HS-5 (cell line): ENCODE measurements at regions not wholly inside any gene's neighbourhood (a gene's known extent, or its start where the extent isn't known, plus 50 kb on each side); places are given as distances from the start of the nearest gene placed in this dataset.

Experiments
- DNase-seq: peaks from one replicate; pipeline ENCODE4 v3.0.0-alpha.2; 2012; ENCODE audit warnings: low read depth

DNA sequence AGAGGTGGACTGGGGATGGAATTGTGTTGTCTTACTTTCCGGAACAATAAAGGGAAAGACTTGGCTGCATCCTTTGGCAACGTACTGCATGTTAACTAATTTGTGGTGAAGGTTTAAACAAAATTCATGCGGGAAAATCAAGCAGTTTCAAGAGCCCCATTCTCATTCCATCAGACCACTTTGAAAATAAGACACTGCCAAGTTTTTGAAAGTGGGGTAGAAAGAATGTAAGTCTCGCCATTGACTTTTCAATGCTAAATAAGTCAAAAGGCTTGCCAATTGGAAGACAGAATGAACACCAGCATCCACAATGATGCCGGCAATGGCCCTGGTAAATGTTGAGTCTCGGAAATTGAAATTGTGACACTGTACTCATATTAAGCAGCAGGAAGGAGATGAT is 322.0 kb downstream of the RND3 start:
- no peak for DNase-seq

DNA sequence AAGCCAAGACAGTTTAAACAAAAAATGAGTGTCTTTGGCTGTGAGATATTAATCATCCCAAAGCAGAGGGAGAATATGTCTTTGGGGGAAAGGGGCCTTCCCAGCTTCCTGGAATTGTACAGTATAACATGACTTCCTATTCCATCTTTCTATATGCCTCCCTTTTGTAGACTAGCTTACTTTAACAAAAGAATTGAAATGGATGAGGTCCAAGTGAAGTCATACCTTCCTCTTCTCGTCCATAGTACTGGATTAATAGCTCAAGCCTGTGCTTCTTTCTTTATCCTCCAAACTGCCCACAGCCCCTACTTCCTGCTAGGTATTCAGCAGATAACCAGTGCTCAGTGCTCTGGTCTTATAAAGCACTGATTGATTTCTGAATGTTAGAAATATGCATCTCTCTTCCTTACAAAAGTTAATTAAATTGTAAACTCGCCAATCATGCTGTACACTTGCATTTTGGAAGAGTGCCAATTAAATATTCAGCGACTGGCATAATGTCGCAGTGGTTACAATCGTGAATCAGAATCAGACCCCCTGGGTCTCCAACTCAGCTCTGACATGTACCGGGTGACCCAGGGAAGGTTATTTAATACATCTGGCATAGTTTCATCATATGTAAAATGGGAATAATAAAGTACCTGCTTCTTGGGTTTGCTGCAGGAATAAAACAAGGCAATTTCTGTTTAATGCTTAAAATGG is 325.1 kb downstream of the RND3 start:
- DNase-seq: no peak

DNA sequence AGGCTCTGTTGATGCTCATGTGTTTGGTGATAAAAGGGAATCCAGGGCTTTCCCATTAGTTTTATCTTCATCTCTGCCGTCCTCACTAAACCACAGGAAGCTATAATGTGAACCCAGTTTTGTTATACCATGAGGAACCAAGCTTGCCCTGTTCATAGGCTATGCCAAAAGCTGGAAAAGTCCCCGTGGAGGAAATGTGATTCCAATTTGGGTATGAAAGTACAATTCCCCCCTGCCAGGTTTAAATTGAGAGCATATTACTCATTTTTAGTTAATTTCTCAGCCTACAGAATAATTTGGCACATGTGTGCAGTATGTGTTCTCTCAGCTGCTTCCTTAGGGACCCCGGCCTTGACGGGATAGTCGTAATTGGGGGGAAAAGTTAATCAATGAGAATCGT is 327.4 kb downstream of the RND3 start:
- no peak for DNase-seq

DNA sequence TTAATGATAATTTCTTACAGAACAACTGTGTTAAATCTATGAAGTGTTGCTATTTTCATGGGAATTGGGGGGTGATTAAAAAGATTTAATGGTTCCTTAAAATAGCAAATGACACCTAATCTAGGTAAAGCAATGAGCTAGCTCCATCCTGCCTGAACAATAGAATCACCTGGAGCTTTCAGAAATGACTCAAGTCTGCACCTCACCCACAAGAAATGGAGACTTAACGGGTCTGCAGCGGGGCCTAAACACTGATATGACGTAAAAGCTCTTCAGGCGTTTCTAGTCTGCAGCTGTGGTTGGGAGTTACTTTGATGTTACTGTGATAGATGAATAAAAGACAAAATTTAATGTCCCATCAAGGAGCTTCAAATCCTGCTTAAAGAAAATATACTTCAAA is 328.2 kb downstream of the RND3 start:
- DNase-seq: no peak

DNA sequence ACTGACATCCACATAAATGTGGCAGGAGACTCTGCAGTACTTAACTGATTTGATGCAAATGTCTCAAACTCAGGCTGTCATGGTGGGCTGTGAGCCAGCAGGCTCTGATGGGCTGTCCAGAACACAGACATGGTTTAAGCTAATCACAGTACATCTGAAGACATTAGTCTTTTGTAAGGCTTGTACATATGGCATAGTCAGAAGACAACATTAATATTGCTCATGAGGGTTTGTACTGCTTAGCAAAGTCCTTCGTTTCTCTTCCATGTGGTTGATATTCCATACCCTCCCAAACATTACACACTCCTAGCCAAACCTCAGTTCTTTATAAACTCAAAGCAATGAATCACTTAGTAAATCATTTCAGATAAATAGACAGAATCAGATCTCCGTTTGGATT is 330.6 kb downstream of the RND3 start:
- no peak for DNase-seq

DNA sequence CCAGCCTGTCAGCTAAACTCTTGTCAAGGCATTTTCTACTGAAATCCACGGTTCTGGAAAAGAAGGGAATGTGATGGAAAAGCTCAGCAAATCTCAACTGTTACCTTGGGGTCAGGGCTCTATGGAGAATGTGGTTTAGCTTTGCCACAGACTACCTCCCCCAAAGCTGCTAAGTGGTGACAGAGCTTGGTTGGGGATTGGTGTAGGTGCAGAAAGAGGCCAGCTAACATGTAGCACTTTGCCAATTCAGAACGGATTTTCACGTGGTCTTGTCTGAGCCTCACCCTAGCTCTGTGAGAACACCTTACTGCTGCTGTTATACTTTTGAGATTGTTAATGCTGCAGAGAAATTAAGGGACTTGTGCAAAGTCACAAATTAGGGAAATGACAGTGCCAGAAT is 331.1 kb downstream of the RND3 start:
- DNase-seq: no peak

DNA sequence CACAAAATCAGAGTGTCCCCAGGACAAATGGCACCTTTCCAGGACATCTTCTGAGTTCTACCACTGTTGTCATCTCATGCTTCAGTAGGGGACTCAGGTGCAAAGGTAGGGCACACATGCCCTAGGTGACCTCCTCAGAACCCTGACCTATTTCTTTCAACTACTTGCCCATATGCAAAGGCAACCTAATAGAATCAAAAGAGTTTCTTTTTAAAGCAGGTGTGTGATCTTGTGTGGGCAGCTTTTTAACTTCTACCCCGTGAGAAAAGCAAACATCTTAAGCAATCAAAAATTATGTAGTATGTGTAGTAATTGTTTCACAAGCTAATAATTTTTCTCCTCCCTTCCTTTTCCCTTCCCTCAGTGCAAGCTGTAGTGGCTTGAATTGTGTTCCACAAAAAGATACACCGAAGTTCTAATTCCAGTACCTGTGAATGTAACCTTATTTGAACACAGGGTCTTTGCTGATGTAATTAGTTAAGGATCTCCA is 333.1 kb downstream of the RND3 start:
- DNase-seq: no peak

DNA sequence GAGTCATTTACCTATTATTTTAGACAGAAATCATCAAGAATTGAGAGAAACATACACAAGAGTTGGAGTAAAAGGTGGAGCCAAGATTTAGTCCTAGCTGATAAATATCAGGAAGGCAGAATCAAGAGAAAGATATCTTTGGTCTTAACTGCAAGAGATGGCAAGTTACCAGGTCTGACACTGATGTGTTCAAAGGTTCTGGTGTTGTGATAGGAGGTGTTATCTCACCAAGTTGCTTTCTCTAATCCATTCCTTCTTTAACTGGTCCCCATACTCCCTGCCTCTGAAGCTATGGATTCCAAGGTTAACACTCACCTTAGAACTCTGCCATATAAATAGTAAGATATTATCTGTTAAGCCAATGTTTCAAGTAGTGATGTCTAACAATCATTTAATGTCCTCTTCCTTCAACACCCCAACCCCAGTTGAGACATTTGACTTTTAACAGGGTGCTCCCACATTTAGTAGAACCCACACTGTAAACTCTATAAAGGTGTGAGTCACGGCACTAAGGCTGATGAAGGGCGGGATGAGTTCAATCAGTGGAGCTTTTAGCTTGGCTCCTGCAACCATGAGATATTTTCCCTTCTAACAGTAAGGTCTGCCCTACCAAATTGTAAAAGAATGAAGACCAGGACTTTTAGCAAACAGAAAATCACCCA is 333.7 kb downstream of the RND3 start:
- DNase-seq: no peak

DNA sequence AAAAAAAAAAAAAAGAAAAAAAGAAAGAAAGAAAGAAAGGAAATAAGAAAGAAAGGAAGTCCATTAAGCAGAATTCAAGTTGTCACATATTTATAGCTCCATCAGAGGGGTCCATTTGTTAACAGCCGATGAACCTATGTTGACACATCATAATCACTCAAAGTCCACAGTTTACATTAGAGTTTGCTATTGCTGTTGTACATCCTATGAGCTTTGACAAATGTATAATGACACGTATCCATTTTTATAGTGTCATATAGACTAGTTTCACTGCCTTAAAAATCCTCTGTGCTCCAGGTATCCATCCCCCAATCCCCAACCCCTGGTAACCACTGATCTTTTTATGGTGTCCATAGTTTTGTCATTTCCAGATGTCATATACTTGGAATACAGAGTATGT is 335.2 kb downstream of the RND3 start:
- DNase-seq: no peak

DNA sequence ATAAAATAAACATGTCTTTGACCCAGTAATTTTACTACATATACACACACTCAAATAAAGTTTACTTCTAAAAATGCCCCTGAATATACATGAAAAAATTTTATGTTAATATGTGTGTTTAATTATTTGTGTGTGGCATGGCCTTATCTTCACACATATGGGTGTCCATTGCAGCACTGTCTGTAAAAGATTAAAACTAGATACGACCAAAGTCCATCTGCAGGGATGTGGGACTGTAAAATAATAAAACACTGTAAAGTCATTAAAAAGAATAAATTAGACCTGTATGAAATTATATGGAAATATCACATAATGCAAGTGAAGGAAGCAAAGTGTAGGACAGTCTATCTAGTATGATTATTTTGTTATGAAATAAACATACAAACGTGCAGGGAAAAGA is 337.3 kb downstream of the RND3 start:
- DNase-seq: no peak

DNA sequence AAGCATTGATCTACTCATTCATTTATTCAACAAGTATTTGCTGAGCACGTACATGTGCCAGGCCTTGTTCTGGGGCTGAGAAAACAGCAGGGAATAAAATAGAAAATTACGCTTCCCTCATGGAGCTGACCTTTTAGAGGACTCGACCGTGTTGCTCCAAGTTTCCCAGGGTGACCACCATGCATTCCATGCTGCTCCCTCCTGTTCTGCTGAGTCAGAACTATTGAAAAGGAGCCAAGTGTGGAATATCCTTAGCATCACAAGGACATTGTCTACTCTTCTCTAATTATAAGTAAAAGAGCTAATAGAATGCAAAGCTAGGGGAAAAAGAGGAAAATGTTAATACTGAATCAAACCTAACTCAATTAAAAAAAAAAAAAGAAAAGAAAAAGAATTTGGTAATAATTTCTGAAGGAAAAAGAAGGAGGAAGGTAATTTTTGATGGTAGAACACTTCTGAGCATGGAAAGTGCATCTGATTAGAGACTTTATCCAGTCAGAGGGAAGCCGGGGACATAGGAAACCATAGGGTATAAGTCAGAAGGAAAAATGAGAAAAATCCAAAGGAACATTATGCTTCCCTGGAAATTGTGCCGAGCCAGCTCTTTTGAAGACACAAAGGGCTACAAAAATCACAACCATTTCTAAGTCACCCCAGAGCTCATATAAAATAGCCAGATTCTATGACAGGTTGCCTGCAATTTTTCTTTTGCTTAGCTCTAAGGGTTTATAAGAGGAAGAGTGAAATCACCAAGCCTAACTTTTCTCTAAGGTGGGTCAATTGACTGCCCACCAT is 339.4 kb downstream of the RND3 start:
- DNase-seq: no peak

DNA sequence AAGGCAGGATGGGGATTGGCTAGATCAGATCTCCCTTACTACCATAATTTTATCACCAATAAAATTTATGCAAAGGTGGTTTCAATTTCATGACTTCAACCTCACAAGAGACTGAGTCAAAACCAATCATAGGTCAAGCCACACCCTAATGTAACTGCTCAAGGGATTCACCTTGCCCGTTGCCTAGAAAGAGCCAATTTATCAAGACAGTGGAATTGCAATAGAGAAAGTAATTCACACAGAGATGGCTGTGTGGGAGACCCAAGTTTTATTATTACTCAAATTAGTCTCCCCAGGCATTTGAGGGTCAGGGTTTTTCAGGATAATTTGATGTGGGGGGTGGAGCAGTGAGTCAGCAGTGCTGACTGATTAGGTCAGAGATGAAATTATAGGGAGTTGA is 340.6 kb downstream of the RND3 start:
- no peak for DNase-seq

DNA sequence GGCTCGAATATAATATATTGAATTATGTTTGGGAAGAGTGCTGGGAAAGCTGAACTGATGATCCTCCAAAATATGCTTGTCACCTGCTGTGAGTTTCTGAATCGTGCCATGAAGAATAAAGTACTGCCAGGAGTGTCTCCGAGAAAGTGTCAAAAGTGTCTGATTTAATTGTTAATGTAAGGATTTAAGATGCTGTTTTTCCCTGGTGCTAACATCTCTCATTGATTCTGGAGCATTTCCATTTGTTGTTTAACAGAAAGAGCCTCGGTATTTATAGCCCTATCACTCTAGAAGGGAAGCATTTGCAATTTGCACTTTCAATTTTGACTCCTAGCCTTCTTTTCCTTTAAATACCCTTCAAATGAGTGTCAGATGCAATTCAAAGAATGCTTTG is 342.2 kb downstream of the RND3 start:
- no peak for DNase-seq

DNA sequence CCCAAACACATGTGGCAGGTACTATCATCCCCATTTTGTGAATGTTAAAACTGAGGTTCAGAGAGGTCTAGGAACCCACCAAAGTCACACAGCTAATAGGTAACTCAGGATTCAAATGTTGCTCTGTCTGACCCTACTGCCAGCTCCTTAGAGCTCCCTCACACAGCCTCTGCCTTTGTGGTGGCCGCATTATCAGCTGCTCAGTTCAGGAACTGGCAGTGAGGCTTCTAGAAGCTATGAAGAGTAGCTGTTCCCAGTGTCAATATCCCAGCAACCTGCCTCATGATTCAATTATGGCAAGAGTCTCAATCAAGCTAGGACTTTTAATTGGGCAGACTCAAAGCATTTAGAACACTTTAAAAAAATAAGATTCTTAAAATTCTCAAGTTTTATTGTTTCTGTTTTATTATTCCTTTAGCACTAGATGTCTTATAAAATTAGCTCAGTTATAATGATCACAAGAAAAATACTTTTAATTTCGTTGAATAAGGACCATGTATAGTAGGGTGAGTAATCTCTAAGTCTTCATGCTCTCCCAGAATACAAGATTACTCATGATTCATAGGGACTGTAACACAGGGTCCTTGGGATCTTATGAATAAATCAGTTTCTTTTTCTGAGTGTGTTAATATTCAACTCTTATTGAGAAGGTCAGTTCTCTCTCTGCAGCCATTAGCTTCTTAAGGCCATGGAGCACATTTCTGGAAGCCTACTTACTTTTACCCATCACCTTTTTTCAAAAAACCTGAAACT is 342.7 kb downstream of the RND3 start:
- DNase-seq: no peak

DNA sequence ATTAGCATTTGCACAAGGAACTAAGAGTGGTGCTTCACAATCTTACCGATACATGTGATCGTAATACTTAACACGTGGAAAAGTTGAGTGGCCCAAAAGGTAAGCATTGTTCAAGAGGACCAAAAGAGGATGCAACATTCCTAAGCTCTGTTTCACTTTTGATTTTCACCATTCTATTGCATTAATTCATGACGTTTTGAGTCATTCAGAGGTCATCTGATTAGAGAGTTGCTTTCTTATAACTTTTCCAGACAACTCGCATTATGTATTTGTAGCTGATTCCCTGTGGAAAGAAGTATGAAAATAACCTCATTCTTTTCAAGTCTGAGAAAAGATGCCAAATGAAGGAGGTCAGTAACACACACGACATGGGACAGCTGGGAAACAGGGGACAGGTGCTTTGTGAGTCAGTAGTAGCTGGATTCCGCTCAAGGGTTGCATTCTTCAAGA is 344.4 kb downstream of the RND3 start:
- DNase-seq: peak; percentile 95

DNA sequence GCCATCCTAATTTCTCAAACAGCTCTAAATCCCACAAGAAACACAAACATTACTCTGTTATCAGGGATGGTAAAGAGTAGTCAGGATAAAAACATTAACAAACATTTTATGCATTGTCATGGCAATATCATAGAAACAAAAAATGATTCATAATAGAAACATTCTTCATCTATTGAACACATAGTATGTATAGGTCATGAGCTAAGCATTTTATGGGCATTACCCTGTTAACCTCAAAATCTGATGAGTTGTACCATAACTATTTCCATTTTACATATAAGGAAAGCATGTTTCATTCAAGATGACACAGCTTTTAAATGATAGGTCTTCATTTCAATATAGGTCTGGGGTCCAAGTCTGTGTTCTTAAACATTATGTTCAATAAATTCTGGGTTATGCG is 344.9 kb downstream of the RND3 start:
- peak; percentile 94 for DNase-seq

DNA sequence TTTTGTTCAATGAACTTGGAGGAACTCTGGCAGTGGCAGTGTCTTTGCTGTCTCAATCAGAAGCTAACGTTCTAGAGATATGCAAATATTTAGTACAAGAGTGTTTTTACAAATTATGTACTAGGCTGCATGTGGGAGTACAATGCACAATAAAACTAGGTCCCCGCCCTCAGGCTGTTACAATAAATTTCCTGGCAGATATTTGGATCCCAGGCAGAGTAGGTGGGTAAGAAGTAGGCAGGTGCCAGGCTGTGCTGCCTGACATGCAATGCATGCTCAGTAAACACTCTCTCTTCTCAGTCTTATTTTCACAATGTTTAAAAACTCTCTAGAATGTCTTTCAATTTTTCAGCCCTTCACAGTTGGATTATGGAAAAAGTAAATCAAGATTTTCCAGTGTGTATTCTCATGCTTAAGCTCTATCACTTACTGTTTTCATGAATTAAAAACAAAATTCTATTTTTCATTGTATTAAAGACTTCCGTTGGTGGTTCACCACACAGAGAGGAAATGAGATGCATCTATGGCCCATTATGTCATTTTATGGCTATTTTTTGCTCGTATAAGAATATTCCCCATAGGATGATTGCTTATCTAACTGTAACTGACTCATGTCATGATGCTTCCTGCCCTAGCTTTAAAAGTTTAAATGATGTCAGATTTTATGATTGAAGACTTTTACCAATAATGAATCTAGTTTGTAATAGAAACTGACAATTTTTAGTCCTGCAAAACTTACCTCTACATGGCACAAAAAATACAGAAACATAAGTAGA is 346.1 kb downstream of the RND3 start:
- DNase-seq: peak; percentile 70

DNA sequence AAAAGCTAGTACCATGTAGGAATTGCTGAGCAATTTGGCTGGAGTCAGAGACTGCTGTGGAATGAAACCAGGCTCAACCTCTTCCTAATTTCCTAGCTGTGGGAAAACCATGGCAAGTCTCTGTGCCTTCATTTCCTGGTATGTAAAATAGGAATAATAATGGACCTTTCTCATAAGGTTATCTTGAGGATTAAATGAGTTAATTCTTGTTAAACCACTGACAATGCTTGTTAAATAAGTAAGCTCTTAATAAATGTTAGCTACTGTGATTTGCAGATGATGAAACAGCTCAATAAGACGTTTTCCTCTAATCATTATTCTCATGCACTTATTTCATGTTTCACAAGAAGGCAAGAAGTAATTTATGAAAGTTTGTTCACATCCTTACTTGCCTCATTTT is 346.7 kb downstream of the RND3 start:
- DNase-seq: no peak

DNA sequence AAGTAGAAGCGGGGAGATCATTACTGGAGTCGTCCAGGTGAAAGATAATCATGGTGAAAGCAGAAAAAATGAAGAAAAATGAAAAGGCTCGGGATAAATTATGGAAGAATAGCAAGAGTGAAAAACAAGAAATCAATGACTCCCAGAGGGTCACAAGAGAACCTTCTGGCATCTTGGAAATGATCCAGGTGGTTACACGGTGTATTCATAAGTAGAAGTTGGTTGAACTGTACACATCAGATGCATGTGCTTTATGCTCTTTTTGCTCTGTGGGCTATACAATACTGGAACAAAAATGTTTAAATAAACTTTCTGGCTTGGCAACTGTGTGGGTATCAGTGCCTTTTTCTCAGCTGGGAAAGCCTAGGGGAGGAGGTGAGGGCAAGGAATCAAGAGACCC is 348.9 kb downstream of the RND3 start:
- no peak for DNase-seq

DNA sequence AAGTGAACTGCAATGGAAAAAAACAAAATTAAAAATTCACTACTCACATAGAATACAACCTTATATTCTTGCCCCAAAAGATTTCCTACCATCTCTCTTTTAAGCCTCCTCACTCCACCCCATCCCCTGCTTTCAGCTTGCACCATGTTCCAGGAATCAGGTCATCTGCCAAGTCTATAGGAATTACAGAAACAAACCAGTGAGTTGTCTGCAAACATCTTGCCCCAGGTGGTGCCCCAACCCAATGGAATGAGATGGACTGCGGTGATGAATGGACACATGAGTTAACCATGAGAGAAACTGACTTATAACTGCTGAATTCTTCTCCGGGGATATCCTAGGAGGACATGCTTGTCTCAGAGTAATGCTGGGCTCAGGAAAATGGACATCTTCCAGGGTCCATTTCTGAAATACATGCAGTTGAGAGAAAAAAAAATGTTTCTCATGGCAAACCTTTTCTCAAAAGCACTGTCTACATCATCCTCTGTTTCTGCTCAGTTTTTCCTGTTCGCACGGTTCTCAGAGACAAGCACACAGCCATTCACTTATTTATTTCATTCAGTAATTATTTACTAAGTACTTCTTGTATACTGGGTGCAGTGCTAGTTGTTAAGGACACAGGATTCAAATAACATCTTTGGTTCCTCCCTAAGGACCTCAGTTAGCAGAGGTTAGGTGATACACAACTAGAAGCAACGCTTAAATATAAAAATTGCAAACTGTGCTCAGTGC is 350.0 kb downstream of the RND3 start:
- no peak for DNase-seq

DNA sequence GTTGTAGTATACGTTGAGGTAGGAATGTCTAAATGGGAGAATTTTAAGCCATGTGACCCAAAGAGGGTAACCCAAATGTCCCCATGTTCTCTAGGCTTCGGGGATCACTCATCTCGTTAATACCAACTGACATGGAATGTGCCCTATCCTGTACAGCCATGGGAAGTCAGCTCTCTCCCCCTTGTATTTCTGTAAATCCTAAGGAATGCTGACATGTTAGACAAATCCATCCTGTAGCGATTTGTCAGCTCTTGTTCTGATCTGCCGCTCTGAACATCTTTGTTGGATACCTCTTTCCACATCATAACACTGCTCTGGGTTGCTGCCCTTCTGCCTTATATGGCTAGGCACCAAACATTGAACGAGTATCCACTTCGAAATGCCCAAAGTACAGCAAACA is 350.6 kb downstream of the RND3 start:
- DNase-seq: no peak
